ENCODE measurements at regions not wholly inside any gene's neighbourhood (a gene's known extent, or its start where the extent isn't known, plus 50 kb on each side); places are given as distances from the start of the nearest gene placed in this dataset.

DNA sequence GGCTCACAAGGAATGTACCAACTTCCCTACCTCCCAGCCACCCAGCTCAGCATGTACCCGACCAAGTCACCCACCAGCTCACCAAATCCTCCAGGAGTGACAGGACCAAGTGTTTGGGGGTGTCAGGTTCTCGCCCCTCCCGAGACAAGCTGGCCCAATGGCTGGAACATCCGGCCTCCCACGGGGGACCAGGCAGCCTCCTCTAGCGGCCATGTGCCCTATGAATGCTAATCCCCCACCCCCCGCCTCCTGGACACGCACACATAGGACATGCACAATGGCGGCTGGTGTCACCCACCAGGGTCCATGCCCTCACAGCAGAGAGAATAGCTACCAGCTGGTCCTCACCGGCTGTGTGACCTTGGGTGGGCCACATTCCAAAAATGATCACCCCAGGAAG, 151.0 kb downstream of the MN1 start:
- in situ Hi-C loops (cut with MboI; ENCODE audit: low sequenced_read_pairs), result no loop called here

DNA sequence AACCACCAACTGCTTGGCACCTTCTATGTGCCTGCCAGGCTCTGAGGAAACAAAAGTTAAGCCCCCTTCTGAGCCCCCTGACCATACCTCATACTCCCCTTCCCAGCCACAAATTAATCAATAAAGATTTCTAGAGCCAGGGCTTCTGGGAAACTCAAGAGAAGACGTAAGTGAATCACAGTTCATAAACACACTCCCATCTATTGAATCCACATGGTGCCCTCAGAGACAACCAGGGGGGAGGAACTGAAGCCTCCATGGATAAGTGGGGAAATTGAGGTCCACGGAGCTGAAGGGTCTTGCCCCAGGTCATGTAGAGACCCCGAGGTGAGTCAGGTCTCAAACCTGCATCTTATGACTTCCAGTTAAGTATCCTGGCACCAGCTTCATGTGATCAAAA, 150.6 kb downstream of the MN1 start:
- H3K27me3 ChIP-seq (ENCODE audit: low read depth), result peaks cover 3% of the 10 kb centered on the region; the same call in 1 of the 2 replicates
- no peaks in the 10 kb centered on the region for H3K4me1 ChIP-seq
- H3K36me3 ChIP-seq (replicated peaks), result no peaks in the 10 kb centered on the region
- no peak for DNase-seq (ENCODE audit: low spot score in 2 of 2)
- no peaks in the 10 kb centered on the region for H3K9me3 ChIP-seq
- H3K4me3 ChIP-seq, result no peak overlapping the region
- in situ Hi-C loops (cut with MboI; ENCODE audit: low sequenced_read_pairs), result no loop called here

More for the DNA sequence above, 151.0 kb downstream of the MN1 start:
- Histone ChIP-seq H3K4me3 (no peak overlapping the region), H3K27me3 (ENCODE audit: low read depth) (0 out of 2 replicates have a peak, but pooled peaks cover 3% of the 10 kb centered on the region), H3K9me3 (no peaks in the 10 kb centered on the region), H3K4me1 (no peaks in the 10 kb centered on the region), H3K36me3 (replicated peaks) (no peaks in the 10 kb centered on the region)
- no peak for DNase-seq (ENCODE audit: low spot score in 2 of 2)

DNA sequence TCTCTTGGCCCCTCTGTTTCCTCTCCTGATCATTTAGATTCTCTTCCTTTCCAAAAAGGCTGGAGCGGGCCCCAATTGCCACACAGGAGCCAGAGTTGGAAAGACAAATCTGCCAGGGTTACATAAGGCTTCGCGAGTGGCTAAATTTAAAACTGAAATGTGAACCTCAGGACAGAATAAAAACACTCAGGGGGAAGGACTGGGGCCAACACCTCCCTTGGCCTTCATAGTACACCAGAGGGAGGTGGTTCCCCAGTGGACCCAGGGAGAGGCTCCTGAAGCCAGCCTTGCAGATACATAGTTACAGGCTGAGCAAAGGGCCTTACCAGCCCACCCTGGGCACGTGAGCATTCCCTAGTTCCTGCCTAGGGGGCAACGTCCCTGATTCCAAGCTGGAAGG, 150.1 kb downstream of the MN1 start:
- DNase-seq (ENCODE audit: low spot score in 2 of 2), result no peak
- in situ Hi-C loops (cut with MboI; ENCODE audit: low sequenced_read_pairs), result no loop called here
- Histone ChIP-seq H3K27me3 (ENCODE audit: low read depth) (peaks cover 3% of the 10 kb centered on the region; the same call in 1 of the 2 replicates), H3K4me1 (no peaks in the 10 kb centered on the region), H3K36me3 (replicated peaks) (no peaks in the 10 kb centered on the region), H3K9me3 (no peaks in the 10 kb centered on the region), H3K4me3 (no peak overlapping the region)

DNA sequence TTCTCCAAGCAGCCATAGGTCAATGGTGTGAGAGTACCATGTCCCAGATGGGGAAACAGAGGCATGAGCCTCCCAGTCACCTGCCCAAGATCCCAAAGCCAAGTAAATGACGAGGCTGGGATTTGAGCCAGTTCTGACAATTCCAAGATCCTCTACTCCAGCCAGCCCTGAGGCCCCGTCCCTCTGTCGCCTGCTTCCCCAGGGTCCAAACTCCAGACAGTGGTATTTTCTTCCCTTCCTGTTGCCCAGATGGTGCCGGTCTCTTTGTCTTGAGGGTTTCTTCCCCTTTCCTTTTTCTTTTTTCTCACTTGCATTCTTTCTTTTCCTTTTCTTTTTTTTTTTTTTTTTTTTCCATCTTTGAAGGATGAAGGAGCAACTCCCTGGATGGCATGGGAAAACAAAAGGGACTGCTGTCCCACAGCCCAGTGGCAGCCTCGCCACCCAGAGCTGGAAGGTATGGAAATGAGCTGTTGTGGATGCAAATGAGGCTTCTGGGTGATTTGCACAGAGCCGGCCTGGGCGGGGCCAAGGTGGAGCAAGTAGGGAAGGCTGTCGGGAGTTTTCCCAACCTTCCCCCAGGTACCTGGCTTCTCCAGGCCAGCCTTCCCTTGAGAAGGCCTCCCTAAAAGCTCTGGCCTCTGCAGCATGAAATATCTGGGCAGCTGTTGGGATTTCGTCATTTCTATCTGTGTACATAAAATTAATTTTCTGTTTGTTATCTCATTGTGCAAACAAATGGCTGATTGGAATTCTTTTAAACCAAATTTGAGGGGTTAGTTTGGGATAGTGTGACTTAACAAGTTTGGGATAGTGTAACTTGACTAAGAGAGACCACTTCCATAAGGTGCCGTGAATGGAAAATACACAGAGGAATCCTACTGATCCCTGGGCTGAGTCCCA, 146.8 kb downstream of the MN1 start:
- in situ Hi-C loops (cut with MboI; ENCODE audit: low sequenced_read_pairs), result no loop called here
- peak in 1 of 2 experiments; percentile 45 for DNase-seq (ENCODE audit: low spot score in 2 of 2)
- Histone ChIP-seq H3K36me3 (replicated peaks) (no peaks in the 10 kb centered on the region), H3K4me1 (0 out of 2 replicates have a peak, but pooled peaks cover 3% of the 10 kb centered on the region), H3K4me3 (no peak overlapping the region), H3K27me3 (ENCODE audit: low read depth) (no peaks in the 10 kb centered on the region; the same call in 1 of the 2 replicates), H3K9me3 (no peaks in the 10 kb centered on the region)

DNA sequence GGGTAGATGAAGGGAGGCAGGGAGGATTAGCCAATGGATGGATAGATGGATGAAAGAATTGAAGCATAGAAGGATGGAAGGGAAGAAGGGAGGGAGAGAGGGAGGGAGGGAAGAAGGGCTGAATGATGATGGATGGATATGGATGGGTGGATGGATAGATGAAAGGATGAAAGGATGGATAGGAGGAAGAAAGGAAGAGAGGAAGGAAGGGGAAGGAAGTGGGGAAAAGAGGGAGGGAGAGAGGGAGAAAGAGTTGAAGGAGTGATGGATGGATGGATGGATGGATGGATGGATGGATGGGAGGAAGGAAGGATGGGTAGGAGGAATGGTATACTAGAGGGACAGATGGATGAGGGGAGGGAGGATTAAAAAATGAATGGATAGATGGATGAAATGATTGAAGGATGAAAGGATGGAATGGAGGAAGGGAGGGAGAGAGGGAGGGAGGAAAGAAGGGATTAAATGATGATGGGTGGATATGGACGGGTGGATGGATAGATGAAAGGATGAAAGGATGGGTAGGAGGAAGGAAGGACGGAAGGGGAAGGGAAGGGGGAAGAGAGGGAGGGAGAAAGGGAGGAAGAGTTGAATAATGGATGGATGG, 145.9 kb downstream of the MN1 start:
- in situ Hi-C loops (cut with MboI; ENCODE audit: low sequenced_read_pairs), result no loop called here
- no peaks in the 10 kb centered on the region for H3K9me3 ChIP-seq
- no peak for DNase-seq (ENCODE audit: low spot score in 2 of 2)

DNA sequence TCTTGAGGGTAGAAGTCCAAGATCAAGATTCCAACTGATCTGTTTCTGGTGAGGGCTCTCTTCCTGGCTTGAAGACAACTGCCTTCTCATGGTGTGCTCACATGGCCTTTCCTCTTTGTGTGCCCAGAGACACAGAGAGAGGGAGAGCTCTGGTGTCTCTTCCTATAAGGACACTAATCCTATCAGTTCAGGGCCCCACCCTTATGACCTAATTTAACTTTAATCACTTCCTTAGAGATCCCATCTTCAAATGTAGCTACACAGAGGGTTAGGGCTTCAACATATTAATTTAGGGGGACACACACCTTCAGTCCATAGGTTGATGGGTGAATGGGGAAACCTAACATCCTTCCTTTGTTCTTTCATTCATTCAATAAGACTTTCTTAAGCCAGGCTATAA, 144.6 kb downstream of the MN1 start:
- no peaks in the 10 kb centered on the region; the same call in 1 of the 2 replicates for H3K27me3 ChIP-seq (ENCODE audit: low read depth)
- in situ Hi-C loops (cut with MboI; ENCODE audit: low sequenced_read_pairs), result no loop called here
- H3K4me1 ChIP-seq, result 0 out of 2 replicates have a peak, but pooled peaks cover 3% of the 10 kb centered on the region
- no peaks in the 10 kb centered on the region for H3K36me3 ChIP-seq (replicated peaks)
- no peak overlapping the region for H3K4me3 ChIP-seq
- DNase-seq (ENCODE audit: low spot score in 2 of 2), result no peak
- H3K9me3 ChIP-seq, result no peaks in the 10 kb centered on the region

More for the DNA sequence above, 145.9 kb downstream of the MN1 start:
- no peaks in the 10 kb centered on the region for H3K36me3 ChIP-seq (replicated peaks)
- H3K4me3 ChIP-seq, result no peak overlapping the region
- H3K27me3 ChIP-seq (ENCODE audit: low read depth), result no peaks in the 10 kb centered on the region; the same call in 1 of the 2 replicates
- H3K4me1 ChIP-seq, result 0 out of 2 replicates have a peak, but pooled peaks cover 3% of the 10 kb centered on the region

DNA sequence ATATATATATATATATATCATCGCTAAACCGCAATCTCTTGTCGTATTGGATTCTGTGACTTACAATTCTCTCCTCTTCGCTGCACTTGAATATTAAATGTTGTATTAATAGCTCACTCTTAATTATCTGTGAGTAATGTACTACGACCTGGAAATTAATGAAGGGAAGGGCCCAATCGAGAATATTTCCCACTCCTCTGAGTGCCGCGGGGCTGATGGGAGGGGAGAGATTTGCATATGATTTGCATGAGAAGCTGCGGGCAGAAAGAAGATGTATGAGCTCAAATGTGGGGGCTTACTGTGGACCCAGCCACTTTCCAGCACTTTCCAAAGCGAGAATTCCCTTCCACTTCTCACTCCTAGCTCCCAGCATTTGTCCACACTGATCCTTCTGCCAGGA, 141.2 kb downstream of the MN1 start:
- Histone ChIP-seq H3K4me3 (no peak overlapping the region), H3K9me3 (no peaks in the 10 kb centered on the region), H3K27me3 (ENCODE audit: low read depth) (no peaks in the 10 kb centered on the region; the same call in 1 of the 2 replicates), H3K4me1 (0 out of 2 replicates have a peak, but pooled peaks cover 3% of the 10 kb centered on the region), H3K36me3 (replicated peaks) (no peaks in the 10 kb centered on the region)
- in situ Hi-C loops (cut with MboI; ENCODE audit: low sequenced_read_pairs), result no loop called here
- DNase-seq (ENCODE audit: low spot score in 2 of 2), result no peak

DNA sequence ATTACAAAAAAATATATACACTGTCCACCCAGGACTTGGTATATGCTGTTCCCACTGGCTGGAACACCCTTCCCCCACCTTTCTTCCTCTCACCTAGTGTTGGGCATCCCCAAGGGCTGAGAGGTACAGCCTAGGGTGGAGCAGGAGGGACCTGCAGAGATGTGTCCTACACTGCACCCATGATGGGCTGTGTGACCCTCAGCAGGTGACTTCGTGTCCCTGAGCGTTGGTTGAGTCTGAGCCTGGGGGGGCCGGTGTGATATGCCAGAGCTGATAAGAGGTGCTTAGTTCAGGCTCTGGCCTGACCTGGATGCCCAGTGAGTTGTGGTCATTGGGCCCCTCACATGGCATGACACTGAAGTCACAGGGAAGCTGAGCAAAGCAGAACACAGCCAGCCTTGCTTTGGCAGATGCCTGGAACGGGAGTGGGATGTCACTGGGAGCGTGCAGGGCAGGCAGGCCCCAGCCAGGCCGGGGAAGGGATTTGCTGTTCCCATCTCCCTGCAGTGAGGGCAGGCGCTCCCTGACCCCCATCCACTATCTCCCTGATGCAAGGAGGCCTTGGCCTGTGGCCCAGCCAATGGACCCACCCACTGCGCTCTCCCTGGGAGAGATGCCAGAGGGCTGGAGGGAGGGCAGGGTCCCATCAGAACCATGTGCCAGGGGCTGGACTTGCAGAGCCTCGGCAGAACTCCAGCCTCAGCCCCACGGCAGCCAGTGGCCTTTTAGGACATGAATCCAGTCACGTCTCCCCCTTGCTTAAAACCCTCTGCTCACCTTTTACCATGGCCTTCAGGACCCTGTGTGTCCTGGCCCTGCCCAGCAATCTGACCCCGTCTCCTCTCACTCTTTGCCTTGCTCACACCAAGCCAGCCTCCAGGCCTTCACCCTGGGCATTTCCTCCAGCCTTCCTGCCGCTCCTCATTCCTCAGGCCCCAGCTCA, 138.9 kb downstream of the MN1 start:
- Histone ChIP-seq H3K27me3 (ENCODE audit: low read depth) (no peaks in the 10 kb centered on the region), H3K9me3 (peaks cover 4% of the 10 kb centered on the region; the same call in 1 of the 2 replicates), H3K4me3 (no peak overlapping the region), H3K4me1 (peaks cover 3% of the 10 kb centered on the region), H3K36me3 (replicated peaks) (no peaks in the 10 kb centered on the region)
- no peak for DNase-seq (ENCODE audit: low spot score in 2 of 2)
- in situ Hi-C loops (cut with MboI; ENCODE audit: low sequenced_read_pairs), result no loop called here

DNA sequence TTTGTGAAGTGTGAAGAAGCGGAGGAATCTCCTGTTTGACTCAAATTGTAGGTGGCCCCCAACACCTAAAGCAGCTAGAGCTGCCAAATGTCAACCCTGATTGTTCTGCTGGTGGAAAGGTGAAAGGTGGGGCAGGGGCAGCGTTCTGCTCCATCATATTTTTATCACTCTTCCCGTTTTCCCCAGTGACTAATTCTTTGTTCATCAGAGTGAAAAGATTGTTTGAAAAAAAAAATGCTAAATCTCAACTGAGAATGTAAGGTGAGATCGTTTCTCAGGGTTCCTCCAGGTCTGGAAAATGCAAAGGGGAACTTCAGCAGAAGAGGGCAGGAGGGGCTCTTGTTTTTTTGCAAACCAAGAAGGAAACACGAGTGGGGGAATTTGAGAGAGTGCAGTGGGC, 137.7 kb downstream of the MN1 start:
- Histone ChIP-seq H3K27me3 (ENCODE audit: low read depth) (no peaks in the 10 kb centered on the region), H3K36me3 (replicated peaks) (no peaks in the 10 kb centered on the region), H3K9me3 (peaks cover 4% of the 10 kb centered on the region; the same call in 1 of the 2 replicates), H3K4me1 (peaks cover 3% of the 10 kb centered on the region), H3K4me3 (no peak overlapping the region)
- in situ Hi-C loops (cut with MboI; ENCODE audit: low sequenced_read_pairs), result no loop called here
- DNase-seq (ENCODE audit: low spot score in 2 of 2), result no peak

DNA sequence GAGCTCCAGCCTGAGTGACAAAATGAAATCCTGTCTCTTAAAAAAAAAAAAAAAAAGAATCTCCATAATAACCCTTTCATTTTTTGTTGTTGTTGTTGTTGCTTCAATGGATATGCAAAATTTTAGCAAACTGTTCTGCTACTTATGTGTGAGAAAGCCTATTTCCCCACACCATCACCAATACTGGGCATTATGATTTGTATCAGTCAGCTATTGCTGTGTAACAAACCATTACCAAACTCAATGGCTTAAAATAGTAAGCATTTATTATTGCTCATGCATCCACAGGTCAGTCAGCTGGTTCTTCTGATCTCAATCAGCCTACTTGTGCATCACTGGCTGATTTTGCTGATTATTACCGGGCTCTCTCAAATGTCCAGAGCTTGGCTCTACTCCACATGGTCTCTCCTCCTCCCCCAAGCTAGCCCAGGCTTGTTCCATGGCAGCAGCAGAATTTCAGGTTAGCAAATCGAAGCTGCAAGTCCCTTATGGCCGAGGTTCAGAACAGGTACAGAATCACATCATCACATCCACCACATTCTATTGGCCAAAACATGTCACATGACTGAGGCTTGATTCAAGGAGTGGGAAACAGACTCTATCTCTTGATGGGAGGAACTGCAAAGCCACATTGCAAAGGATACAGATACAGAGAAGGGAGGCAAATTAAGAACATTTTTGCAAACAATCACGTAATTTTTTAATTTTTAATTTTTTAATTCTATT, 135.1 kb downstream of the MN1 start:
- H3K4me1 ChIP-seq, result peaks cover 23% of the 10 kb centered on the region
- H3K9me3 ChIP-seq, result peaks cover 4% of the 10 kb centered on the region; the same call in 1 of the 2 replicates
- no peaks in the 10 kb centered on the region for H3K36me3 ChIP-seq (replicated peaks)
- in situ Hi-C loops (cut with MboI; ENCODE audit: low sequenced_read_pairs), result no loop called here
- no peaks in the 10 kb centered on the region for H3K27me3 ChIP-seq (ENCODE audit: low read depth)
- DNase-seq (ENCODE audit: low spot score in 2 of 2), result no peak
- H3K4me3 ChIP-seq, result no peak overlapping the region

DNA sequence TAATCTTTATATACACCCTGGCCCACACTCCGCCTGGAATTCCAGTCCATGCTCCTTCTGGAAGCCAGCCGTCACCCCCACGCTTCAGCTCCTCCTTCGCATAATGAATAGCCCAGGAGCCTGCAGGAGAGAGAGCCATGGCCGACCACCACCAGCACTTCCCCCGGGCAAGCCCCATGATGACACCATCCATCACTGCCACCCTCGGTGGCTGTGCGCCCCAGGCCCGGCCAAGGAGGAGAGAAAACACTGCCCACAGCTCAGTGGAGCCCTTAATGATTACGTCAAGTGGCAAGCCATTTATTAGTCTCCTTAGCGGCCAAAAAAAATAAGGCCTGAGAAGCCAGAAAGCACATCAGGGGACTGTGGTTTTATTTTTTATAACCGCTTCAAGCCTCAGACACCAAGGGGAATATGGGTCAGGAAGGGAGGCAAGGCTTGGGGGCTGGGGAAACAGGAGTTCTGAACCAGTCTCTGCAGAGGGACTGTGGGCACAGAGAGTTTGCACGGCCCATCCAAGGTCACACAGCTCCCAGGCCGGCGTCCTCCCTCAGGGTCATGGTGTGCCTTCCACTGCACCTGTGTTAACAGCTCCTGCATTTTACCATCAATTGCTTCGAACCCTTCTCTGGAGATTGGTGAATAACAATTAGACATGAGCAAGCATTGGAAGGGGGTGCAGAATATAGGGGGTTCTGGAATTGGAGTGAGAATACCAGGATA, 134.3 kb downstream of the MN1 start:
- H3K9me3 ChIP-seq, result peaks cover 4% of the 10 kb centered on the region; the same call in 1 of the 2 replicates
- peaks cover 24% of the 10 kb centered on the region for H3K4me1 ChIP-seq
- H3K36me3 ChIP-seq (replicated peaks), result no peaks in the 10 kb centered on the region
- in situ Hi-C loops (cut with MboI; ENCODE audit: low sequenced_read_pairs), result no loop called here
- DNase-seq (ENCODE audit: low spot score in 2 of 2), result peak; percentile 51 to 62
- H3K27me3 ChIP-seq (ENCODE audit: low read depth), result no peaks in the 10 kb centered on the region
- no peak overlapping the region for H3K4me3 ChIP-seq
